Fibroblast of skin of abdomen (primary cell): ENCODE measurements at regions not wholly inside any gene's neighbourhood (a gene's known extent, or its start where the extent isn't known, plus 50 kb on each side); places are given as distances from the start of the nearest gene placed in this dataset.
A peak's percentile ranks its signal among the peaks of the same experiment; 100 is the strongest.

Experiments used
- DNase-seq: peaks from one replicate; pipeline ENCODE4 v3.0.0-alpha.2; 2013

DNA sequence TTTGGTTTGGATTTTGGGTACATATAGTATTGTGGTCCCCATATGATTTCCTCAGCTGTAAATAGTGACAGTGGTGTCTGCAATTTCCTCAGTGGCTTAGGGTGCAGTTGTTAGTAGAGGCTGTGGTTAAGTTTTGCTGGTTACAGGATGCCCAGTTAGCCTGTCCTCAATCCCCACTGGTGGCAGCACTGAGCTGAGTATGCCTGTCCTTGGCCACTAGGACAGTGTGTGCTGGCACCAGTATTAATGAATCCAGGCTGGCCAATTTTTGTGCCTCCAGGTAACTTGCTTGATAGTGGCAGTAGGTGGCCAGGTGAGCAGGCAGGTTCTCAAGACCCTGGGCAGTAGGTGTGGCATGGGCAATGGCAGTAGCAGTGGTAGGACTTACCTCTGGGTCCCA, 973.1 kb downstream of the TMEM182 start:
- no peak for DNase-seq

DNA sequence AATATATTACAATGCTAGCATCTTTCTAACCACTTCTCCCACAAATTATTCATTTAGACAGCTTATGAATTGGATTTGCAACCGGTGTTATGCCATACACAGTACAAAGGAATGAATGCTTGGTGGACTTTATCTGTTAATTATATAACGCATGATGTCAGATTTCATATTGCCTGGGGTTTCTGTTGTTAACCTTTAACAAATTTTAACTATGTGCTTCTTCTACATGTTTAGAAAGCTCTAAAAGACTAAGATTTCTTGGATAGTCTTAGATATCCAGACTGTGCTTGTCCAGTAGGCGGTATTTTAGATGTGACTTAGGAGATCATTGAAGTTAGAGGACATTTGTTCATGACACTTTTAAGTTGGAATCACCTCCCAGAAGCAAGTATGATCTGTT, 976.3 kb downstream of the TMEM182 start:
- DNase-seq, result no peak

DNA sequence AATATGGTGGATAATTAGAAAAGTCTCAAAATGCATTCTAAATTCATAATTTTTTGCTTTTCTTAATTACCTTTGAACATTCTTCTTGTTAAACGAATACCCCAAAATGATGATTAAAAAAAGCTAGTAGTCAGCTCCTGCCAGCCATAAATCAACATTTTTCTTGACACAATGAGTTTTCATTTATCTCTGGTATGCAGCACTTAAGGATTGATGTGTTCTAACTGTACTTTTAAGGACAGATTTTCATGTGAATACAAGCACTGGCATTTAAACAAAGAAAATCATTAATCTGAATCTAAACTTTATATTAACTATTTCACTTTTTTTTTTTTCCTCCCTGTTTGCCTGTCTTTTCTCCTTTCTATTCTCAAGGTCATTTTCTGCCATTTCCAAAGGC, 976.8 kb downstream of the TMEM182 start:
- DNase-seq, result no peak

GRCh38 chr2:103739186-103739585, 977.4 kb downstream of the TMEM182 start:
- DNase-seq, result no peak

GRCh38 chr2:103739921-103740320, 978.1 kb downstream of the TMEM182 start:
- DNase-seq, result no peak

DNA sequence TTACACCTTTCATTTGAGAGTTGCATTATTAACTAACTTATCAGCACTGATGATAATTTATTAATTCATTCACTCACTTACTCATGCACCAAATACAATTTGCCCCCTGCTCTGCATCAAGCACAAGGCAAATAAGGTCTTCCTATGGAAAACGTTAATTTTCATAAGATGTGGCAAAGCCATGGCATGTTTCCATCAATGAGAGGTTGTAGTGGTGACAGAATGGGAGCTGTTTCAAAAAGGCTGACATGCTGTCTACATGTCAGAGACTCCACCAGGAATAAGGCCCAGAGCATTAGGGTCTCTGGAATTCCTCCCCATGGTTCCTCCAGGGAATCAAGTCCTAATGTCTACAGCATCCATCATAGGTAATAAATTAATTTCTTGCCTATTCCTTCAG, 978.8 kb downstream of the TMEM182 start:
- no peak for DNase-seq

DNA sequence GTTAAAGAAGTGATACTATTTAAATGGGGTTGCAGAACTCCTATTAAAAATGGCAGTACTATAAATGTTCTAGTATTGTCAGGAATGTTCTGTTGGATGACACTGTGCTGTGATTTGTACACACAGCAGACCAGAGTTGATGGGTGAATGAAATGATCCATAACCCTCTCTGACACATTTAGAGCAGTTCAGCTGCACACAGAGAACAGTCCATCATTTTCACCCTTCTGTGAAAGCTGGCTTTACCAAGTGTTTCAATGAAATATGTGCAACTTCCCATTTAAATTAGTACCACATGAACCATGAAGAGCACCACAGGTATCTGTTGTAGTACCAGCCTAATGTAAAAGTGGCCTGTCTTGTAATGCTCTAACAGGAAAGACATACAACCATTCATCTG, 981.4 kb downstream of the TMEM182 start:
- no peak for DNase-seq

- DNase-seq, result no peak
These were observed 992.7 kb downstream of the TMEM182 start for GRCh38 chr2:103754530-103754929.

DNA sequence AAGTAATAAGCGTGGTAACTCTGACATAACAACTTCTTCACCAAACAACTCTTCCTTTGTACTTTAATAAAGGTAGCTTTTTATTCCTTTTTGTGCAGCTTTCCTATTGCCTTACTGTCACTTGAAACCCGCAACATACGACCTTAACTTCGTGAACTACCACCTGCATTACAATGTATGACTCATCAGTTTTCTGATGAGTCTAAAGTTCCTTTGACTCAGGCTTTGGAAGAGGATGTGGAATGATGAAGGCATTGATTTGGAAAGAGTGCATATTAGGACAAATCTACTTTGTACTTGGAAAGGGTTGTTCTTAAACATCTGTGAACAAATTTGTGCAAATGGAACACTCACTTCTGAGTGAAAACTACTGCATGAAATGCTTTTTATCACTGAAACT, 1012.1 kb downstream of the TMEM182 start:
- DNase-seq, result no peak

- DNase-seq, result no peak
These were observed 1018.4 kb downstream of the TMEM182 start for GRCh38 chr2:103780088-103780702.

GRCh38 chr2:103781313-103781712, 1019.5 kb downstream of the TMEM182 start:
- DNase-seq, result no peak

DNA sequence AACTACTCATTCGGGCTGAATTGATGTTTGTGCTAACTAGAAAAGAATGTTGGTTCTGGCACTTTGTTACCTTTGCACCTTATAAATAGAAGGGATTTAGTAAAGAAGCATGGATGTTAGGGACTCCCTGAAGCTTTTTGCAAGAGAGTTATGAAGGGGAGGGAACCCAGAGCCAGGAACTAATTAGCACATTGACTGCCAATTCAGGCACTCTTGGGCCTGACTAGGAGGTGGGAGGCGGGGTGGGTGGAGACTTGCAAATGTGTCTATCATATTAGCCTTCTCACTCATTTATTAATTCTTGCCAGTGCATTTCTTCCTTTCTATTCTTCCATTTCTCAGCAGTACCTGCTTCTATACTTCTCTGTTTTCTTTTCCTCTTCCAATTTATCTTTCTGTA, 1022.4 kb downstream of the TMEM182 start:
- no peak for DNase-seq

GRCh38 chr2:103785432-103785831, 1023.6 kb downstream of the TMEM182 start:
- DNase-seq, result no peak

DNA sequence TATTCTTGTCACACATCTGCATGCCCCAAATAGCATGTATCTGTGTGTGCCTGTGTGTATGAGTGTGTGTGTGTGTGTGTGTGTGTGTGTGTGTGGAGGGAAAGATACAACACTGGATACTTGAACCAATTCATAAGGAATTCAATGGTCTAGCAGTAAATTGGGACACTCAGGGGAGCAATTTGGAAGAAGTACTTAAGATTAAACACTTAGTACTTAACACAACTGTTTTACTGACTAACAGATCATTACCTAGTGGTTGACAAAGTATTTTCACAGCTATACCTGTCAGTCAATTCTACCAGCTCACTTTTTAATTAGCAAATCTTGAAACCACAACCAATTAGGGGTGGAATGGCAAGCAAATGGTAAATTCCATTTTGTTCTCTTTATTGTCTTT, 1024.1 kb downstream of the TMEM182 start:
- DNase-seq, result no peak

GRCh38 chr2:103788389-103788788, 1026.6 kb downstream of the TMEM182 start:
- DNase-seq, result no peak

DNA sequence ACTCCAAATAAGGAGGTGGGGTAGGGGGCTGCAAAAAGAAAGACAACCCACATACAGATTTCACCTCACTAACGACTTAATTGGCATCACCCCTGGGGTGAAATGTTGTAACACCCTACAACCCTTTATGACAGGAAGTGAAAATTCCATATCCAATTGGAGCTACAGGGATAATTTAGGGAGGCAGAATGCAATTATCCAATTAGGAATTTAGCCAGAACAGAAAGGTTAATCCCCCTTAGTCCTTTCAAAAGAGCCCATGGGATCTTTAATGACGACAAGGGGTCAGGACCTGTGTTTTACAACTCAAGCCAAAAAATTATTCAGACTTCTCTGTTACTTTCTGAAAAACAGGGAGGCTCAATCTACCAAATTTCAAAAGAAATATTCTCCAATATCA, 1027.1 kb downstream of the TMEM182 start:
- no peak for DNase-seq

GRCh38 chr2:103789381-103790095, 1027.7 kb downstream of the TMEM182 start:
- DNase-seq, result peak; percentile 5

GRCh38 chr2:103792042-103792441, 1030.2 kb downstream of the TMEM182 start:
- DNase-seq, result no peak

GRCh38 chr2:103798291-103798690, 1036.5 kb downstream of the TMEM182 start:
- no peak for DNase-seq

DNA sequence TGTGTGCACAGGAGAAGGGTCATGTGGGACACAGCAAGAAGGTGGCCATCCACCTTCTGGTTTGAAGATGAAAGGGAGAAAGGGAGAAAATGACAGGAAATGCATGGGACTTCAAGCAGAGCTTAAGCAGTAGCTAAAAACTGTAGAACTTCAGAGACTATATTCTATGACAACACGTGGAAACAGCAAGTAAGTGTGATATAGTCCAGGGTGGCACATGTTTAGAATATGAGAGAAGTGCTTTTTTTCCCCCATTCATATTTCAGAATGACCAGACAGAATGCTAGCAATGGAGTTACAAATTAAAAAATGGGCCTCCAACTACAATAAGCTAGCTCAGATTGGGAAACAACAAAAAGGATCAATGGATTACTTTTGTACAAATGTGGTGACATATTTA, 1042.2 kb downstream of the TMEM182 start:
- no peak for DNase-seq

- no peak for DNase-seq
These were observed 1043.9 kb downstream of the TMEM182 start for GRCh38 chr2:103805746-103806145.

DNA sequence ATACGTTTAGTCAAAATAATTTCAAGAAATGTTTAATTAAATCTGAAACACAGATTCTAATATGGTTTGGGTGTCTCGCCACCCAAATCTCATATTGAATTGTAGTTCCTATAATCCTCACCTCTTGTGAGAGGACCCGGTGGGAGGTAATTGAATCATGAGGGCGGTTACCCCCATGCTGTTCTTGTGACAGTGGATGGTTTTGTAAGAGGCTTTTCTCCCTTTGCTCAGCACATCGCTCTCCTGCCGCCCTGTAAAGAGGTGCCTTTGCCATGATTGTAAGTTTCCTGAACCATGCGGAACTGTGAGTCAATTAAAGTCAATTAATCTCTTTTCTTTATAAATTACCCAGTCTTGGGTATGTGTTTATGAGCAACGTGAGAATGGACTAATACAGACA, 1045.1 kb upstream of the POU3F3 start:
- DNase-seq, result no peak

GRCh38 chr2:103809415-103809814, 1044.5 kb upstream of the POU3F3 start:
- DNase-seq, result peak; percentile 5

DNA sequence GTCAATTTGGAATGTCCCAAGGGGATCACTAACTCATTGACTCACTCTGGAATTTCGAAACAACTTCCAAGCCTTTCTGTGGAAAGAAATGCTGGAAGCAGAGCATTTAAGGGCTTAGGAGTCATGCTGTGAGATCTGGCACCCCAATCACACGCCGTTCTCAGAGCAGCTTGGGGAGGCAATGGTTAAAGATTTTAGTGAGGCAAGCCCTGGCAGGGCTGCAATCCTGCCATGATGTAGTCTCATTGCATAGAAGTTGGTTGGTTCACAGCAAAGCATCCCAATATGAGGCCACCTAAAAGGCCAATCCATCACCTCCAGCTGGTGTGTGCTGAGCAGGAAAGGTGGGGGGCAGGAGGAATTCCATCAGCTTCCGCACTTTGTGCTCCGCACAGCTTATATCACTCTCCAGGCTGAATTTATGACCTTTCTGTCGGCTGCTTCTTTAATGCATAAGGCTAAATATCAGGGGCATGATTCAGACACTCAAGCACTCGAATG, 1043.9 kb upstream of the POU3F3 start:
- peak; percentile 78 for DNase-seq
